Body of pancreas (tissue), 4 donors: ENCODE measurements at regions not wholly inside any gene's neighbourhood (a gene's known extent, or its start where the extent isn't known, plus 50 kb on each side); places are given as distances from the start of the nearest gene placed in this dataset.
A peak's percentile ranks its signal among the peaks of the same experiment; 100 is the strongest.

ENCODE experiments used
- ATAC-seq: fragments of 150-250 bp; one replicate; pipeline ENCODE4 v1.9.1; 2016
- DNase-seq, 4 donors: peaks; one replicate each; pipeline ENCODE4 v3.0.0-alpha.2; 2019
- H3K27ac ChIP-seq, 4 donors: fragments of 200-600 bp; sonication (generic); 1 replicate in 3 of 4; 2 replicates in 1 of 4; pipeline versions ENCODE4 v1.5.1 to v1.6.1; 2016 to 2019; ENCODE audit warnings: mild to moderate bottlenecking in 1 of 4, mixed read lengths in 1 of 4, moderate library complexity in 1 of 4
- H3K27me3 ChIP-seq, 2 donors: fragments of 200-600 bp; sonication (generic); one replicate each; pipeline ENCODE4 v1.6.0; 2016; ENCODE audit warnings: mild to moderate bottlenecking in 1 of 2
- H3K36me3 ChIP-seq, 2 donors: fragments of 200-600 bp; sonication (generic); replicated peaks in 1 of 2; 2 replicates each; pipeline ENCODE4 v1.5.1; 2016; ENCODE audit warnings: low read depth in 2 of 2; ENCODE audit not compliant: insufficient read depth in 1 of 2
- H3K4me1 ChIP-seq: fragments of 200-600 bp; sonication (generic); one replicate; pipeline ENCODE4 v1.6.0; 2016
- H3K4me3 ChIP-seq, 2 donors: fragments of 200-600 bp; sonication (generic); 1 replicate in 1 of 2; 2 replicates in 1 of 2; pipeline ENCODE4 v1.5.1; 2016 to 2019
- H3K9me3 ChIP-seq, 3 donors: fragments of 200-600 bp; sonication (generic); 1 replicate in 2 of 3; 2 replicates in 1 of 3; pipeline ENCODE4 v1.5.1; 2016
- POLR2A ChIP-seq, 3 donors: fragments of 450-650 bp; IDR thresholded peaks; one replicate each; pipeline ENCODE4 v1.6.1; 2016; ENCODE audit warnings: antibody characterized with exemption in 3 of 3, mild to moderate bottlenecking in 2 of 3
- WGBS, 2 donors: methylation state at CpG; one replicate each; pipeline ENCODE4 v1.1.5; 2017; 5-methylcytosine and 5-hydroxymethylcytosine counted together
- intact Hi-C: fragments of 100-400 bp; cut with DNase I; formaldehyde crosslinking; loops from one replicate; pipeline ENCODE4 v1.15.1; 2023
- TF ChIP-seq, protein P1 (sequence below), 7 experiments: fragments of 450-650 bp in 4 of 7; fragments of 200-600 bp in 3 of 7; sonication (generic) in 3 of 7; IDR thresholded peaks; one replicate each; pipeline ENCODE4 v1.5.1; 2016 to 2019; ENCODE audit warnings: antibody characterized with exemption in 7 of 7

DNA sequence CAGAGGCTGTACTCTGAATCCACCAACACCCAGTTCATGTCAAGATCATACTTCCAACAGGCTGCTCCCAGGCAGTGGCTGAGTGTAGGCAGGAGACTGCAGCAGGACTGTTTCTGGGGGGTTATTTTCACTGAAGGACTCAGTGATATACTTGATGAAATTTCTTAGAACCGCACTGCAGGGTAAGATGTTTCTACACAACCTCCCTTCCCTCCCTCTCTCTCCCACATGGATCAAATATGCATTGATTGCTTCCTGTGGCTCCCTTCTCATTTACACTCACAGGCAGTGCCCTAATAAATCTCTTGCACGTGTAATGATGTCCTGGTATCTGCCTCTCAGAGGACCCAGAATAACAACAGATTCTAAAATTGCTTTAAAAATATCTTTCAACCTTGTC is 251.3 kb upstream of the CCDC179 start:
- no peak for DNase-seq

DNA sequence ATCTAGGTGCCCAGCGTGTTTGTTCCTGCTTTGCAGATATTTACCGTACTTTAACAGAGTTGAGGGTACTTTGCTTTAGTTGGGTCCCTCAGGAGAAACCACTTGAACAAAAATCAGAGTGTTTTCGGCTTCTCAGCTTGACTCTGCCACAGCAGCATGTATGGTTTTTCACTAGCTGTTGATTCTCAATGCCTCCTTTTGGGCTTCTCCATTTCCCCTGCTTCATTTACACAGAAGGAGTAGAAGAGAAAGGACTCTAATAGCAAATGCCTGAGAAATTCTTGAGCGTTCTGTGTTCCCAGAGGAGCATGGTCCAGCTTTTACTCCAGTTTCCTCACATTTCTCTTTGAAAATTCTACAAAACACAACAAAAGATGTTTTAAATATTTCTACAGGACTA is 252.1 kb upstream of the CCDC179 start:
- ATAC-seq (no peak), DNase-seq (no peak)
- TF ChIP-seq POLR2A (IDR thresholded peaks at IDR 0.05): no peak
- TF ChIP-seq, protein P1, sequence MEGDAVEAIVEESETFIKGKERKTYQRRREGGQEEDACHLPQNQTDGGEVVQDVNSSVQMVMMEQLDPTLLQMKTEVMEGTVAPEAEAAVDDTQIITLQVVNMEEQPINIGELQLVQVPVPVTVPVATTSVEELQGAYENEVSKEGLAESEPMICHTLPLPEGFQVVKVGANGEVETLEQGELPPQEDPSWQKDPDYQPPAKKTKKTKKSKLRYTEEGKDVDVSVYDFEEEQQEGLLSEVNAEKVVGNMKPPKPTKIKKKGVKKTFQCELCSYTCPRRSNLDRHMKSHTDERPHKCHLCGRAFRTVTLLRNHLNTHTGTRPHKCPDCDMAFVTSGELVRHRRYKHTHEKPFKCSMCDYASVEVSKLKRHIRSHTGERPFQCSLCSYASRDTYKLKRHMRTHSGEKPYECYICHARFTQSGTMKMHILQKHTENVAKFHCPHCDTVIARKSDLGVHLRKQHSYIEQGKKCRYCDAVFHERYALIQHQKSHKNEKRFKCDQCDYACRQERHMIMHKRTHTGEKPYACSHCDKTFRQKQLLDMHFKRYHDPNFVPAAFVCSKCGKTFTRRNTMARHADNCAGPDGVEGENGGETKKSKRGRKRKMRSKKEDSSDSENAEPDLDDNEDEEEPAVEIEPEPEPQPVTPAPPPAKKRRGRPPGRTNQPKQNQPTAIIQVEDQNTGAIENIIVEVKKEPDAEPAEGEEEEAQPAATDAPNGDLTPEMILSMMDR (IDR thresholded peaks at IDR 0.05): no peak
- intact Hi-C loops: no loop called here
- peak overlapping the region in 3 of 4 donors; percentile 71 to 81 (median 76) for H3K27ac ChIP-seq
- no peaks in the 10 kb centered on the region for H3K36me3 ChIP-seq
- no peaks in the 10 kb centered on the region for H3K9me3 ChIP-seq
- H3K4me3 ChIP-seq: no peak overlapping the region
- no peaks in the 10 kb centered on the region for H3K27me3 ChIP-seq
- 72 to 73% methylated on average over 4 of the region's 4 CpGs for WGBS, 2 donors
- peaks cover 14% of the 10 kb centered on the region for H3K4me1 ChIP-seq

More for the DNA sequence above, 251.3 kb upstream of the CCDC179 start:
- TF ChIP-seq, protein P1 (IDR thresholded peaks at IDR 0.05): no peak
- TF ChIP-seq POLR2A (IDR thresholded peaks at IDR 0.05): no peak
- no peak for ATAC-seq
- H3K36me3 ChIP-seq: no peaks in the 10 kb centered on the region
- intact Hi-C loops: no loop called here
- no peaks in the 10 kb centered on the region for H3K27me3 ChIP-seq
- peaks cover 14% of the 10 kb centered on the region for H3K4me1 ChIP-seq
- no peaks in the 10 kb centered on the region for H3K9me3 ChIP-seq
- no peak overlapping the region for H3K4me3 ChIP-seq
- no peak overlapping the region for H3K27ac ChIP-seq
- WGBS, 2 donors: 62 to 76% methylated on average over 2 of the region's 2 CpGs

DNA sequence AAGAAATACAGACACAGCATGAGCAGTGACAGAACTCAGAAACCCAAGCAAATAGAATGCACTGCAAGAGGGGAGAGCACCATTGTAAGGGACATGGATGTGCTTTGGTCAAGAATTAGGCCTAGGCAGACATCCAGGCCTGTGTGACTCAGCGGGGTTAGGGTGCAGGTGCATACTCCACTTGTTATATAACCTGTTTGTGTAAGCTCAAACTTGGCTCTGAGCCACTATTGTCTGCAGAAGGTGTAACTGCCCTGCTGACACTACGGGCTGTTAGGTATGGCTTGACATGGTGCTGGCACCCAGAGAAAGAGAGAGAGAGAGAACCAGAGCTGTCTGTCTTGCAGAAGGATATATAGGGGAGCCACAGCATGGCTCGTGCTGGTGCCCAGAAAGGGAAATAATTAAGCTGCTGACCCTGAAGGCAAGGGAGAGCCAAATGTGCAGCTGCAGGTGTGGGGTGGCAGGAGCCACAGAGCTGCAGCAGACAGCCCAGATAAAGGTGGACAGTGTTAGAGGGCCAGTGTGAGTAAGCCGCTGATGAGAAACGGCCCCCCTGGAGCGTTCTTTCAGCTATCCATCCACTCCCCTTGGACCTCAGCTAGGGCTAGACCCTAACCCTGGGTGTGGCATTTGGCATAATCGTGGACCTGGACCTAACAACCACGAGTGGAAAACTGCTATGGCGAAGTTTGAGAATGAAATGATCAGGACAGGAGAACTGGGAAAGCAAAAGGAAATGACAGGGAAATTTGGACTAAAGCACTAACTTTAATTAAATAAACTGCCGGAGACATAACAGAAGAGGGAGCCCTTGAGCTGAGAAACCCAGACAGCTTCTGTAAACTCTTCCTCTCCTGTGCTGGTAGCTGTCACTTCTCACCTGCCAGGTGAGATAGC is 253.0 kb upstream of the CCDC179 start:
- intact Hi-C loops: no loop called here
- WGBS, 2 donors: 2 to 7% methylated on average over 10 of the region's 10 CpGs
- H3K4me1 ChIP-seq: peaks cover 14% of the 10 kb centered on the region
- H3K27ac ChIP-seq: peak overlapping the region; percentile 62 to 81 (median 74)
- ATAC-seq: peak; percentile 90
- no peaks in the 10 kb centered on the region for H3K36me3 ChIP-seq
- TF ChIP-seq, protein P1 (IDR thresholded peaks at IDR 0.05): peak; percentile 34 to 82 (median 73)
- TF ChIP-seq POLR2A (IDR thresholded peaks at IDR 0.05): no peak
- H3K27me3 ChIP-seq: no peaks in the 10 kb centered on the region
- no peaks in the 10 kb centered on the region for H3K9me3 ChIP-seq
- DNase-seq: peak; percentile 75 to 88 (median 83)
- no peak overlapping the region for H3K4me3 ChIP-seq

DNA sequence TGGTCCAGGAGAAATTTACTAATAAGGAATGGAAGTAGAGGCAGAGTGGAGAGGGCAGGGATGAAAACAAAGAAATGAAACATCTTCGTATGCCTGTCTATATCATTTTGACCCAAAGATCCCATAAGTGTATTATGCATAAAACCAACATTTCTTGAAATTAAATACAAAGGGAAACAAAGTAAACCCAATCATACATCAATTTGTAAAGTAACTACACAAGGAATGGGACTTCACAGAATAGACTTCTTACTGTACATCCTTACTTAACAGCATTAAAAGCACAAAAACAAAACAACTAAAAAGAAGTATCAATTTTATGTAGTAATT is 253.6 kb upstream of the CCDC179 start:
- TF ChIP-seq, protein P1 (IDR thresholded peaks at IDR 0.05): no peak
- TF ChIP-seq POLR2A (IDR thresholded peaks at IDR 0.05): no peak
- no peak for ATAC-seq
- H3K4me3 ChIP-seq: no peak overlapping the region
- no peaks in the 10 kb centered on the region for H3K9me3 ChIP-seq
- intact Hi-C loops: no loop called here
- no peak for DNase-seq
- H3K4me1 ChIP-seq: peaks cover 14% of the 10 kb centered on the region
- WGBS, 2 donors: 8 to 25% methylated on average over 1 of the region's 1 CpG
- H3K27me3 ChIP-seq: no peaks in the 10 kb centered on the region
- H3K27ac ChIP-seq: peak overlapping the region; percentile 62 to 81 (median 74)
- no peaks in the 10 kb centered on the region for H3K36me3 ChIP-seq

DNA sequence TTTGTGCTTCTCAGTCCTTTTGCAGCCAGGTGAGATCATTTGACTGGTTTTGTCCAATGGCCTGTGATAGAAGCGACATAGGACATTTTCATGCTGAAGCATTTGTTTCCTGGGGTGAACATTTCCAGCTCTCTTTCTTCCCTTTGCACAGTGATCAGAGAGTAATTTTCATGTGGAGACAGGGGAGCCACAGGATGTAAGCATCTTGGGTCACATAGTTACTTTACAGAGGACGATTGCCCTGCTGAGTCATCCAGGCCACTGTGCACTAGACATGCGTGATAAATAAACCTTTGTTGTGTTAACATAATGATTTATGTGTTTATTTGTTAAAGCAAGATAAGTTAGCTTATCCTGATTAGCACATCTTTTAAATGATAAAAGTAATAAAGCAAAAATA is 263.5 kb upstream of the CCDC179 start:
- Histone ChIP-seq H3K9me3 (no peaks in the 10 kb centered on the region), H3K4me1 (peaks cover 22% of the 10 kb centered on the region), H3K27ac (no peak overlapping the region), H3K27me3 (no peaks in the 10 kb centered on the region), H3K36me3 (no peaks in the 10 kb centered on the region), H3K4me3 (no peak overlapping the region)
- WGBS, 2 donors: 37 to 40% methylated on average over 3 of the region's 3 CpGs
- DNase-seq: no peak
- TF ChIP-seq, protein P1 (IDR thresholded peaks at IDR 0.05): no peak
- TF ChIP-seq POLR2A (IDR thresholded peaks at IDR 0.05): no peak
- ATAC-seq: no peak
- intact Hi-C loops: no loop called here
